Rectal smooth muscle tissue (tissue), 1 donor: ENCODE measurements at regions not wholly inside any gene's neighbourhood (a gene's known extent, or its start where the extent isn't known, plus 50 kb on each side); places are given as distances from the start of the nearest gene placed in this dataset.

Experiments used
- H3K27ac ChIP-seq: one replicate; pipeline ENCODE4 v1.7.0; 2013; ENCODE audit warnings: low read depth, low read length, inconsistent platforms
- H3K27me3 ChIP-seq: one replicate; pipeline ENCODE4 v1.7.0; 2013; ENCODE audit warnings: low read length; ENCODE audit not compliant: control insufficient read depth, insufficient read depth
- H3K36me3 ChIP-seq: one replicate; pipeline ENCODE4 v1.7.0; 2013; ENCODE audit warnings: low read length; ENCODE audit not compliant: control insufficient read depth, insufficient read depth
- H3K4me1 ChIP-seq: one replicate; pipeline ENCODE4 v1.7.0; 2013; ENCODE audit warnings: low read length; ENCODE audit not compliant: control insufficient read depth, insufficient read depth
- H3K4me3 ChIP-seq: one replicate; pipeline ENCODE4 v1.7.0; 2013; ENCODE audit warnings: low read length
- H3K9ac ChIP-seq: one replicate; pipeline ENCODE4 v1.7.0; 2013; ENCODE audit warnings: low read length

GRCh38 chr5:159385536-159385935 lies 55.2 kb upstream of the IL12B start:
- Histone ChIP-seq H3K27ac (no peak overlapping the region), H3K36me3 (no peaks in the 10 kb centered on the region), H3K9ac (no peak overlapping the region), H3K27me3 (no peaks in the 10 kb centered on the region), H3K4me3 (no peak overlapping the region), H3K4me1 (no peaks in the 10 kb centered on the region)

GRCh38 chr5:159386028-159386711 lies 55.9 kb upstream of the IL12B start:
- Histone ChIP-seq H3K27me3 (no peaks in the 10 kb centered on the region), H3K9ac (no peak overlapping the region), H3K36me3 (no peaks in the 10 kb centered on the region)

GRCh38 chr5:159392871-159393270 lies 62.6 kb upstream of the IL12B start:
- no peaks in the 10 kb centered on the region for H3K36me3 ChIP-seq
- no peak overlapping the region for H3K27ac ChIP-seq
- H3K27me3 ChIP-seq: no peaks in the 10 kb centered on the region
- no peak overlapping the region for H3K4me3 ChIP-seq
- H3K9ac ChIP-seq: no peak overlapping the region
- H3K4me1 ChIP-seq: no peaks in the 10 kb centered on the region

More at GRCh38 chr5:159386028-159386711, 55.9 kb upstream of the IL12B start:
- H3K4me3 ChIP-seq: no peak overlapping the region
- H3K27ac ChIP-seq: no peak overlapping the region
- H3K4me1 ChIP-seq: no peaks in the 10 kb centered on the region

- H3K27me3 ChIP-seq: no peaks in the 10 kb centered on the region
- H3K36me3 ChIP-seq: no peaks in the 10 kb centered on the region
- H3K4me3 ChIP-seq: no peak overlapping the region
- no peak overlapping the region for H3K27ac ChIP-seq
- H3K4me1 ChIP-seq: no peaks in the 10 kb centered on the region
- H3K9ac ChIP-seq: no peak overlapping the region
Observed at GRCh38 chr5:159393854-159394274, 63.6 kb upstream of the IL12B start.

GRCh38 chr5:159395202-159395601 lies 64.9 kb upstream of the IL12B start:
- H3K9ac ChIP-seq: no peak overlapping the region
- no peaks in the 10 kb centered on the region for H3K27me3 ChIP-seq
- H3K27ac ChIP-seq: no peak overlapping the region
- H3K4me3 ChIP-seq: no peak overlapping the region
- no peaks in the 10 kb centered on the region for H3K4me1 ChIP-seq
- no peaks in the 10 kb centered on the region for H3K36me3 ChIP-seq

GRCh38 chr5:159398936-159399335 lies 68.6 kb upstream of the IL12B start:
- no peaks in the 10 kb centered on the region for H3K36me3 ChIP-seq
- no peak overlapping the region for H3K27ac ChIP-seq
- no peaks in the 10 kb centered on the region for H3K4me1 ChIP-seq
- H3K27me3 ChIP-seq: no peaks in the 10 kb centered on the region
- no peak overlapping the region for H3K4me3 ChIP-seq
- H3K9ac ChIP-seq: no peak overlapping the region

GRCh38 chr5:159400476-159400875 lies 70.2 kb upstream of the IL12B start:
- Histone ChIP-seq H3K27ac (no peak overlapping the region), H3K27me3 (no peaks in the 10 kb centered on the region), H3K4me3 (no peak overlapping the region), H3K4me1 (no peaks in the 10 kb centered on the region), H3K9ac (no peak overlapping the region), H3K36me3 (no peaks in the 10 kb centered on the region)

- no peak overlapping the region for H3K9ac ChIP-seq
- no peaks in the 10 kb centered on the region for H3K4me1 ChIP-seq
- H3K4me3 ChIP-seq: no peak overlapping the region
- no peak overlapping the region for H3K27ac ChIP-seq
- no peaks in the 10 kb centered on the region for H3K27me3 ChIP-seq
- H3K36me3 ChIP-seq: no peaks in the 10 kb centered on the region
Observed at GRCh38 chr5:159402311-159402710, 72.0 kb upstream of the IL12B start.

- H3K4me1 ChIP-seq: no peaks in the 10 kb centered on the region
- H3K27me3 ChIP-seq: no peaks in the 10 kb centered on the region
- no peak overlapping the region for H3K27ac ChIP-seq
- no peak overlapping the region for H3K9ac ChIP-seq
- no peaks in the 10 kb centered on the region for H3K36me3 ChIP-seq
- no peak overlapping the region for H3K4me3 ChIP-seq
Observed at GRCh38 chr5:159402856-159403255, 72.6 kb upstream of the IL12B start.

- Histone ChIP-seq H3K36me3 (no peaks in the 10 kb centered on the region), H3K27me3 (no peaks in the 10 kb centered on the region), H3K4me3 (no peak overlapping the region), H3K27ac (no peak overlapping the region), H3K4me1 (no peaks in the 10 kb centered on the region), H3K9ac (no peak overlapping the region)
Observed at GRCh38 chr5:159403906-159404681, 73.8 kb upstream of the IL12B start.

- Histone ChIP-seq H3K4me1 (no peaks in the 10 kb centered on the region), H3K9ac (no peak overlapping the region), H3K4me3 (no peak overlapping the region), H3K27ac (no peak overlapping the region), H3K27me3 (no peaks in the 10 kb centered on the region), H3K36me3 (no peaks in the 10 kb centered on the region)
Observed at GRCh38 chr5:159405611-159406031, 75.3 kb upstream of the IL12B start.

- no peaks in the 10 kb centered on the region for H3K27me3 ChIP-seq
- H3K36me3 ChIP-seq: no peaks in the 10 kb centered on the region
- no peaks in the 10 kb centered on the region for H3K4me1 ChIP-seq
- H3K4me3 ChIP-seq: no peak overlapping the region
- no peak overlapping the region for H3K9ac ChIP-seq
- no peak overlapping the region for H3K27ac ChIP-seq
Observed at GRCh38 chr5:159406571-159406970, 76.3 kb upstream of the IL12B start.

- no peak overlapping the region for H3K27ac ChIP-seq
- no peaks in the 10 kb centered on the region for H3K36me3 ChIP-seq
- no peak overlapping the region for H3K4me3 ChIP-seq
- no peaks in the 10 kb centered on the region for H3K27me3 ChIP-seq
- H3K9ac ChIP-seq: no peak overlapping the region
- no peaks in the 10 kb centered on the region for H3K4me1 ChIP-seq
Observed at GRCh38 chr5:159409801-159410200, 79.5 kb upstream of the IL12B start.
